ENCODE measurements at regions not wholly inside any gene's neighbourhood (a gene's known extent, or its start where the extent isn't known, plus 50 kb on each side); places are given as distances from the start of the nearest gene placed in this dataset.

GRCh38 chr7:67983486-67983885 lies 986.9 kb downstream of the TYW1 start:
- TF ChIP-seq, protein P1, sequence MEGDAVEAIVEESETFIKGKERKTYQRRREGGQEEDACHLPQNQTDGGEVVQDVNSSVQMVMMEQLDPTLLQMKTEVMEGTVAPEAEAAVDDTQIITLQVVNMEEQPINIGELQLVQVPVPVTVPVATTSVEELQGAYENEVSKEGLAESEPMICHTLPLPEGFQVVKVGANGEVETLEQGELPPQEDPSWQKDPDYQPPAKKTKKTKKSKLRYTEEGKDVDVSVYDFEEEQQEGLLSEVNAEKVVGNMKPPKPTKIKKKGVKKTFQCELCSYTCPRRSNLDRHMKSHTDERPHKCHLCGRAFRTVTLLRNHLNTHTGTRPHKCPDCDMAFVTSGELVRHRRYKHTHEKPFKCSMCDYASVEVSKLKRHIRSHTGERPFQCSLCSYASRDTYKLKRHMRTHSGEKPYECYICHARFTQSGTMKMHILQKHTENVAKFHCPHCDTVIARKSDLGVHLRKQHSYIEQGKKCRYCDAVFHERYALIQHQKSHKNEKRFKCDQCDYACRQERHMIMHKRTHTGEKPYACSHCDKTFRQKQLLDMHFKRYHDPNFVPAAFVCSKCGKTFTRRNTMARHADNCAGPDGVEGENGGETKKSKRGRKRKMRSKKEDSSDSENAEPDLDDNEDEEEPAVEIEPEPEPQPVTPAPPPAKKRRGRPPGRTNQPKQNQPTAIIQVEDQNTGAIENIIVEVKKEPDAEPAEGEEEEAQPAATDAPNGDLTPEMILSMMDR (IDR thresholded peaks at IDR 0.05), result no peak
- TF ChIP-seq POLR2A (IDR thresholded peaks at IDR 0.05), result no peak
